Lung (tissue), 11 donors: ENCODE measurements at regions not wholly inside any gene's neighbourhood (a gene's known extent, or its start where the extent isn't known, plus 50 kb on each side); places are given as distances from the start of the nearest gene placed in this dataset.

Experiments
- ATAC-seq: fragments of 200-7000 bp; cut with Tn5 transposase; one replicate; pipeline ENCODE4 v1.9.1; 2020; ENCODE audit warnings: moderate number of reproducible peaks; ENCODE audit not compliant: insufficient read depth, low FRiP score
- DNase-seq, 3 donors: peaks; one replicate each; pipeline ENCODE4 v3.0.0-alpha.2; 2013 to 2017
- H3K27ac ChIP-seq, 2 donors: one replicate each; pipeline ENCODE4 v1.5.1; 2013; ENCODE audit warnings: mild to moderate bottlenecking in 2 of 2, moderate library complexity in 2 of 2, control low read depth in 1 of 2, inconsistent platforms in 1 of 2, low read depth in 1 of 2, low read length in 1 of 2
- H3K27me3 ChIP-seq, 3 donors: one replicate each; pipeline ENCODE4 v1.5.1; 2013; ENCODE audit warnings: low read length in 2 of 3; ENCODE audit not compliant: control insufficient read depth in 3 of 3, insufficient read depth in 3 of 3
- H3K36me3 ChIP-seq, 4 donors: one replicate each; pipeline ENCODE4 v1.5.1; 2013; ENCODE audit warnings: low read length in 4 of 4, mild to moderate bottlenecking in 1 of 4, moderate library complexity in 1 of 4; ENCODE audit not compliant: control insufficient read depth in 4 of 4, insufficient read depth in 4 of 4
- H3K4me1 ChIP-seq, 5 donors: one replicate each; pipeline ENCODE4 v1.5.1; 2013; ENCODE audit warnings: low read length in 5 of 5, mild to moderate bottlenecking in 2 of 5, moderate library complexity in 1 of 5; ENCODE audit not compliant: control insufficient read depth in 5 of 5, insufficient read depth in 5 of 5
- H3K4me3 ChIP-seq: one replicate; pipeline ENCODE4 v1.5.1; 2013; ENCODE audit warnings: mild to moderate bottlenecking, control low read depth, moderate library complexity
- H3K9ac ChIP-seq, 2 donors: one replicate each; pipeline ENCODE4 v1.5.1; 2013; ENCODE audit warnings: low read length in 2 of 2, control low read depth in 1 of 2; ENCODE audit not compliant: insufficient read depth in 1 of 2
- H3K9me3 ChIP-seq, 4 donors: one replicate each; pipeline ENCODE4 v1.5.1; 2013; ENCODE audit warnings: low read length in 3 of 4, mild to moderate bottlenecking in 1 of 4, moderate library complexity in 1 of 4; ENCODE audit not compliant: control insufficient read depth in 4 of 4, insufficient read depth in 3 of 4
- CTCF ChIP-seq: IDR thresholded peaks from 2 replicates; pipeline ENCODE4 v1.5.1; 2012; ENCODE audit warnings: mild to moderate bottlenecking; ENCODE audit errors: control extremely low read depth, extremely low read depth
- WGBS, 2 donors: extraction: QIAGEN DNeasy Blood & Tissue Kit; methylation state at CpG; one replicate each; pipeline ENCODE4 v1.1.7; 2013; 5-methylcytosine and 5-hydroxymethylcytosine counted together
- donor health status: control.
- donor health status: control.
- donor health status: Bipolar disorder and iron deficiency.
- donor health status: healthy.
- donor health status: DM: yes; HTN: yes; CAD: no.

GRCh38 chr12:105585107-105585506, 254.6 kb downstream of the C12orf75 start:
- ATAC-seq, result no peak
- H3K9ac ChIP-seq, result no peak overlapping the region
- H3K4me1 ChIP-seq, result peaks cover 0 to 3% (median 0%) of the 10 kb centered on the region in 5 donors
- no peaks in the 10 kb centered on the region for H3K9me3 ChIP-seq
- DNase-seq, result no peak
- no peak for TF ChIP-seq CTCF
- H3K36me3 ChIP-seq, result no peaks in the 10 kb centered on the region
- H3K4me3 ChIP-seq, result no peak overlapping the region
- H3K27me3 ChIP-seq, result no peaks in the 10 kb centered on the region
- 89 to 93% methylated on average over 3 of the region's 3 CpGs for WGBS, 2 donors
- H3K27ac ChIP-seq, result no peak overlapping the region

GRCh38 chr12:105587237-105587636, 256.7 kb downstream of the C12orf75 start:
- ATAC-seq (no peak), DNase-seq (peak in 1 of 3 donors; percentile 32)
- Histone ChIP-seq H3K9me3 (no peaks in the 10 kb centered on the region), H3K4me3 (no peak overlapping the region), H3K27ac (no peak overlapping the region), H3K36me3 (no peaks in the 10 kb centered on the region), H3K9ac (no peak overlapping the region), H3K4me1 (peaks cover 0 to 2% (median 0%) of the 10 kb centered on the region in 5 donors), H3K27me3 (no peaks in the 10 kb centered on the region)
- no peak for TF ChIP-seq CTCF
- 42 to 51% methylated on average over 5 of the region's 5 CpGs for WGBS, 2 donors

GRCh38 chr12:105588106-105588505, 257.6 kb downstream of the C12orf75 start:
- no peak for TF ChIP-seq CTCF

GRCh38 chr12:105590571-105590970, 260.1 kb downstream of the C12orf75 start:
- Histone ChIP-seq H3K36me3 (no peaks in the 10 kb centered on the region), H3K9ac (no peak overlapping the region), H3K27me3 (no peaks in the 10 kb centered on the region), H3K4me3 (no peak overlapping the region), H3K27ac (no peak overlapping the region), H3K4me1 (peaks cover 0 to 1% (median 0%) of the 10 kb centered on the region in 5 donors), H3K9me3 (peaks cover 0 to 2% (median 0%) of the 10 kb centered on the region in 4 donors)
- DNase-seq (no peak), ATAC-seq (no peak)
- 56 to 66% methylated on average over 1 of the region's 1 CpG for WGBS, 2 donors
- TF ChIP-seq CTCF, result no peak

More at GRCh38 chr12:105588106-105588505, 257.6 kb downstream of the C12orf75 start:
- Histone ChIP-seq H3K36me3 (no peaks in the 10 kb centered on the region), H3K4me1 (peaks cover 0 to 1% (median 0%) of the 10 kb centered on the region in 5 donors), H3K4me3 (no peak overlapping the region), H3K27me3 (no peaks in the 10 kb centered on the region), H3K9me3 (no peaks in the 10 kb centered on the region), H3K9ac (no peak overlapping the region), H3K27ac (no peak overlapping the region)
- no peak for DNase-seq
- WGBS, 2 donors, result 94 to 95% methylated on average over 4 of the region's 4 CpGs
- no peak for ATAC-seq
